ENCODE measurements at regions not wholly inside any gene's neighbourhood (a gene's known extent, or its start where the extent isn't known, plus 50 kb on each side); places are given as distances from the start of the nearest gene placed in this dataset.
A peak's percentile ranks its signal among the peaks of the same experiment; 100 is the strongest.

DNA sequence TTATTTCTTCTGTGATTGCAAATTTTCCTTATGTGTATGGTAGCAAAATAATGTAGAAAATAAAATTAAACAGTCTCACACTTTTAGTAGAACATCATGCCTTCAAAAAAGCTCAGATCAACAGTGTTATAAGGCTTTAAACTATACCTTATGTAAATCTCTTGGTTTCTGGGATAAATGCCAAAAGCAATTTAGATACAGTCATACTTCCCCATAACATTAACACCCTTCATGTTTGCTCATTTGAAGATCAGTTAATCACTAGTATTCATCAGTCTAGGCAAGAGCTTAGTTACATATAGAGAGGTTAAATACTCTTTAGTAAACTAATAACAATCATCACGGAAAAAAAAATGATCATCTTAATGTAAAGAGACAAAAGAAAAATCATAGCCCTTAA lies 421.8 kb upstream of the ANO3 start:
- no peak for DNase-seq (ENCODE audit: extremely low read depth in 1 of 11, low read depth in 9 of 11, low spot score in 4 of 11)

DNA sequence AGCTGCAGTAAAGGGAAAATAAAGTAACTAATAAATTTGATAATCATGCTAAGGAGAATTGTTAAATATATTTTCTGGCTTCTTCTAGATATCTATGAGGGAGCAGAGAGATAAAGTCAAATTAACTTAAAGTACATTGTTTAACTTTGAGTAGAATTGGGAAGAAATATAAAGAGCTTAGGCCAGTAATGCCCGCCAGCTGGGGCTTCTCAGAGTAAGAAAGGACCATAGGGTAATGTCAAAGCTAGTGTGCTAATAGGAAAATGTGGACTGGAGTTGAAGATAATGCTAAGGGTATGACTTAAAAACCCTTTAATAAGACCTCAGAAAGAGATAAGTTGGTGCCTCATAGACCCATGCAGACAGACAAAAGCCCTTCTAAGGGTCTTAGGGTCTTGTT lies 411.6 kb upstream of the ANO3 start:
- peak in 7 of 11 donors; percentile 11 to 37 (median 17) for DNase-seq (ENCODE audit: extremely low read depth in 1 of 11, low read depth in 9 of 11, low spot score in 4 of 11)

DNA sequence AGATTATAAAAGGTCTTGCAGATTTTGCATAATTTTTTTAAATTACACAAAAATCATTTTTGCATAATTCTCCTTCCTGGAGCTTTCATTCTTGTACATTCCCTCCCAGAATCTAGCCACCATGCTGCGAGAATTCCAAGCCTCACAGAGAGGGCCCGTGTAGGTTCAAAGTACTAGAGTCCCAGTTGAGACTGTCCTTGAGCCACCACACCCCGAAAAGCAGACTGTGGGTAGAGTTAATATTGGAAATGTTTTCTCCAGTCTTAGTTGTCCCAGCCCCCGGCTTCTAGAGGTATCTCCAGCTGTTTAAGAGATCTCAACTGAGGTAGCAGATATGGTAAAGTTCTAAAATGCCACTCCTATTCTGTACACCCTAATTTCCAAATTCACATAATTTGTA lies 407.3 kb upstream of the ANO3 start:
- no peak for DNase-seq (ENCODE audit: extremely low read depth in 1 of 11, low read depth in 9 of 11, low spot score in 4 of 11)

DNA sequence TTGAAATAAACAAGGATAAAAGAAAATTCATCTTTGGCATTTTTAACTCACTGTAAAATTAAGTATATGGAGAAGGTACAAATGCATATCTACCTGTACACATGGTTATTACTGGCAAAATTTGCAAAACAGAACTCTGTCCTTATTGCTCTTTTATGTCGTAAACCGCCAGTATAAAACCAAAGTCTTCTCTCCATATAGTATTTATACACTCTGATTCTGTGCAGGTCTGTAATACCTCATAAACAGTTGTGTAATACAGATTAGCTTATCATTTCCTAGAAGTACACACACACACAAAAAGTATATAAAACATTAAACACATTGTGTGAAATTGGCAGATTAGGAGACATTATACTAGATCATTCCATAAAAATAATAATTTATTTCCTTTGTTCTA lies 406.6 kb upstream of the ANO3 start:
- no peak for DNase-seq (ENCODE audit: extremely low read depth in 1 of 11, low read depth in 9 of 11, low spot score in 4 of 11)

DNA sequence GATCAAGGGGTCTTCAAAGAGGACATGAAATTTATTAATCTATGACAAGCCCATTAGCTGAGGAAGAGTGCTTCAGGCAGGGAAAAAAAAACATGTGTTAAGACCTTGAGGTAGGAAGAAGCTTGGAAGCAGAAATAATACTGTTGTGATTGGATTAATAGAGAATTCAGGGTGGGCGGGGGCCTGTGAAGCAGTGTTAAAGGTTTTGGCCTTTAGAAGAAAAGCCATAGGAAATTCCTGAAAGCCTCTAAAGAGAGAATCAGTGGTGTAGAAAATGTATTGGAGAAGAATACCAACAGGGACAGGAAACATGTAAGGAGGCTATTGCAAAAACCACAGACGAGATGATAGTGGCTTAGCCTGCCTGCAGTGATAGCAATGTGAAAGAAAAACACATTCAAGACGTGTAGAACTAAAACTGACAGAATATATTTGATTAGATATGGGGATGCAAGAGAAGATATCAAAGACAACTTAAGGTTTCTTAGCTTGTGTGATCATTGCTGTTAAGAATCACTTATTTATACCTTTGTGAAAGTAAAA lies 404.4 kb upstream of the ANO3 start:
- no peak for DNase-seq (ENCODE audit: extremely low read depth in 1 of 11, low read depth in 9 of 11, low spot score in 4 of 11)

DNA sequence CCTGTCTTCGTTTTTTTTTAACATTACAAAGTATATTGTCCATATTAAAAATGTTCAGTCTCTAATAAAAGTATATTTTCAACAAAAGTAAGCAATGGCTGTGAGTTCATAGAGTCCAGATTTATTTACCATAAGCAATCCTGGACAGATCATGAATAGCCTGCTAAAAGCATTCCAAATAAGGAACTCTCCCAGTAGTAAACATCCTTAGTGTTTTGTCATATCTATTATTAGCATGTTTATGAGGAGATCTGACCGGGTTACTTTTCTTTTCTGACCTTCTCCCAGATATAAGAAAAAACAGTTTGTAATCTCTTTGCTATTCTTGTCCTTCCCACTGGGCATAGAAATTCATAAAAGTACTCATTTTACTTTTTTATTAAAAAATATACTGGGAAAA lies 403.9 kb upstream of the ANO3 start:
- no peak for DNase-seq (ENCODE audit: extremely low read depth in 1 of 11, low read depth in 9 of 11, low spot score in 4 of 11)

DNA sequence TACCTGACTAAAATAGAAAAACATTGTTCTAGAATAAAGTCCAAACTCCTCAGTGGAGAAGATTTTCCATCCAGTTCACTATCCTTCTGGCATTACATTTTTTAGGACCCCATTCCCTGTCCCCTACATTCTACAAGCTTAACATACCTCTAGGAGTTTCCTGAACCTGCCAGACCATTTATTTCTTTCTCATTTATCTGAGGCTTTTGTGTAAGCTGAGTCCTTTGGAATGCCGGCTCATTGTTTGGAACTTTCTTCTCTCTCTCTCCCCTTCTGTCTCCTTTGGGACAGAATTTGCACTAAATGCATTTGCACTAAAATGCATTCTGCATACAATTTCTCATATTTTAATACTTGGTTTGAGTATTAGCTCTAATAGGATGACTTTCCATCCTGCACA lies 393.0 kb upstream of the ANO3 start:
- DNase-seq (ENCODE audit: extremely low read depth in 1 of 11, low read depth in 9 of 11, low spot score in 4 of 11): no peak

DNA sequence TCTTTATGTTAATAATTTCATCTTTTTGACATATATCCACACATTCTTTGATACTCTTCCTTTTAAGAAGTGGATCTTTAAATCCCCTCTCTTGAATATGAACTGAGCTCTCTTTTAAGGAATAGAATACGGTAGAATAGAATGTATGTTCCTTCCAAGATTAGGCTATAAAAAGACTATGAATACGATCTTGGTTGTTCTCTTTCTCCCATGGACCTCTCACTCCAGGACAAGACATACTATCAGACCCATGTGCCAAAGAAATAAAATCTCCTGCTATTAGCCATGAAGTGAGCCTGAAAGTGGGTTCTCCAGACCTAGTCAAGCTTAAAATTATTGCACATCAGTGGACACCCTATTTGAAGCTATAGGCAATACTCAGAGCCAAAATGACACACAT lies 392.2 kb upstream of the ANO3 start:
- no peak for DNase-seq (ENCODE audit: extremely low read depth in 1 of 11, low read depth in 9 of 11, low spot score in 4 of 11)

DNA sequence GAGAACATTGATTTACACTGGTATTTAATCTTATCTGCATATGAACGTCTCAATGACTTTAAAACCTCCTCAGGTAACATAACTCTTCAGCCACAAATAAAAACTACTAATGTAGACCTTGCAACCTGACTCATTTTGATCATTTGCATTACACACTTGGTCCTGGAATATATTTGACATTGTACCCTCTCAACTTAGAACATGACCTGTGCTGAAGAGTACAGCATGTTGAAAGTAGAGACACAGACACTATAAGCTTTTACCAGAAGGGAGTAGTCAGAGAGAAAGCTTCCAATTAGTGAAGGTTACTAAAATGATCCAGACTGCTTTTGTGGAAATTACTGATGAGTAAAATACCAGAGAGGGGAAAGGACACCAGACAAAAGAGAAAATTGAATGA lies 390.6 kb upstream of the ANO3 start:
- no peak for DNase-seq (ENCODE audit: extremely low read depth in 1 of 11, low read depth in 9 of 11, low spot score in 4 of 11)

DNA sequence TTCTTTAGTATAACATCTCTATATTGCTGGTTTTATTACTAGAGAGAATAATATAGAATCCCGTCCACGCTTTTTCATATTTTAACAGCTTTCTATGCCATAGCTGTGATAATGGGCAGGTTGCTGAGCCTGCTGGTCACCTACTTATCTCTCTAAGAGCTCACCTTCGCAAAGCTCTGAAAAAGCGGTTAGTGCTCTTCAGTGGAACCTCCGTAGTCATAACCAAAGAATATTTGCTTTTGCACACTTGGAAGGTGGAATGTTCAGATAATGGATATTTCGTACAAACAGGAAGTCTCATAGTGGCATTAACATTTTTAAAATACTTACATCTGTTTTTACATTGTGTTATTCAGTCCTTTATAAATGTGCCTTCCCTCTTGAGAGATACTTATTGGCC lies 388.9 kb upstream of the ANO3 start:
- no peak for DNase-seq (ENCODE audit: extremely low read depth in 1 of 11, low read depth in 9 of 11, low spot score in 4 of 11)

DNA sequence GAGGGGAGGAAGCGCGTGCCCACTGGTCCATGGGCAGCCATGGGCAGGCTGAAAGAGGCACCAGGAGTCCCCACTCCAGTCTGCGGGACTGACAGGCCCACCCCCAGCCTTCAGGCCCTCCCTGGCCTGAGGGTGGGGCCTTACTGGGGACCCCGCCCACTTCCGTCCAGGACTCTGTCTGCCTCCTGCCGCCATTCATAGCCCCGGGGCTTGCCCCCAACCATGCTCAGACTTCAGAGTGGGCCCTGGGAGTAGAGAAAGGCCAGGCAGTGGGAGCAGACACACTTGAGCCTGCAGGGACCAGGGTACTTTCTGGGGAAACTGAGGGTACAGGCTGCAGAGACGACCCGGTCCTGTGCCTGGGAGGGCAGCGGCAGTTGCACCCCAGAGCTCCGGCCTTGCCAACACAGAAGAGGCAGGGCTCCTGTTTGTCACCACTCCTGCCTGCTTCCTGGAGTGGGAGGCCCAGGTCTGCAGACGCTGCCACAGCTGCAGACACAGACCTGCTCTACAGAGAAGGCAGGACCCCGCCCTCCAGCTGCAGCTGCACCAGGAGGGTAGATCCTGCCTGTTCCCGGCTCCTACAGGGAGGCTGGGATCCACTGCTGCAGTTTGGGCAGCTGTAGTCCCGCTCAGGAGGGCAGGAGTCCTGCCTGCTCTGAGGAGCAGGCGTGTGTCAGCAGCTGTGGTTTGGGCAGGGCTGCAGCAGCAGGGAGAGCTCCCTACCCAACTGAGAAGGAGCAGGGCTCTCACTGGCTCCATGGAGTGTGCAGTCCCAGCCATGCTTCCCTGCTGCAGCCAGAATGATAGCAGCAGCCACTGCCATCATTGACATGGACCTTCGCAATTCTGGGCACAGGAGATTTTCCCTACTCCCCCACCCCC lies 387.9 kb upstream of the ANO3 start:
- DNase-seq (ENCODE audit: extremely low read depth in 1 of 11, low read depth in 9 of 11, low spot score in 4 of 11): no peak

DNA sequence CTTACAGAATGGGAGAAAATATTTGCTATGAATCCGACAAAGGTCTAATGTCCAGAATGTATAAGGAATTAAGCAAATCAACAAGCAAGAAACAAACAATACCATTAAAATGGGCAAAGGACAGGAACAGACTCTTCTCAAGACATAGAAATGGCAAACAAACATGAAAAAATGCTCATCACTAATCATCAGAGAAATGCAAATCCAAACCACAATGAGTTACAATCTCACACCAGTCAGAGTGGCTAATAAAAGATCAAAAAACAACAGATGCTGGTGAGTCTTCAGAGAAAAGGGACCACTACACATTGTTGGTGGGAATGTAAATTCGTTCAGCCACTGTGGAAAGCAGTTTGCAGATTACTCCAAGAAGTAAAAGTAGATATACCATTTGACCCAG lies 382.0 kb upstream of the ANO3 start:
- DNase-seq (ENCODE audit: extremely low read depth in 1 of 11, low read depth in 9 of 11, low spot score in 4 of 11): no peak

DNA sequence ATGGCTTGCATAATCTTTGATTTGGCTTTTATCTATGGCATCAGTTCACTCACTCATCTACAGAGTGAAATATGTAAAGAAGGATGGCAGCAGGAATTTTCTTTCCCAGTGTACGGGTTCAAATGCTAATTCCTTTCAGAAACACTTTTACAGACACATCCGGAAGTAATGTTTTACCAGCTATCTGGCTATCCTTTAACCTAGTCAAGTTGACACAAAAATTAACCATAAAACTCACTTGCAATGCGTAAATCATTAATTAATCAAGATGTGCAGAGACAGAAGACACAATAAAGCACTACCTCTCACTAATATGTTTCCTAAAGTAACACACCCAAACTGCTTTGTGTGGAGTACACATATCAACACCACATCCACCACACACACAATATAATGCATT lies 378.9 kb upstream of the ANO3 start:
- peak in 2 of 11 donors; percentile 4 to 17 for DNase-seq (ENCODE audit: extremely low read depth in 1 of 11, low read depth in 9 of 11, low spot score in 4 of 11)

DNA sequence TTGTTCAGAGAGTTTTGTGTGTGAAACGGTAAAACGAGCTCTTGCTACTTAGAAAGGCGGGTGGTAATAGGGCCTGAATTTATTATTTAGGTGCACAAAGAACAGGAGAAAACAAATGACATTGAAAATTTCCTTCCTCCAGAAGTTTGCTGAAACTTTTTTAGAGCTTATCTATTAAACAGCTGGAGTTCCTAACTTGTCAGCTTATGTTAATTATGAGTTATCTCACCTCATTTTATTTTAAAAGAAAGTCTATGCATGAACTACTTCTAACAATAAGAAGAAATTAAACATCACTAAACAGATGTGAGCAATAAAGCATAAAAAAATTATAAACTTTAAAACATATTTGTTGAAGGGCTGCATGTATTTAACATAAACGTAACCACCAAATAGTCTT lies 373.9 kb upstream of the ANO3 start:
- no peak for DNase-seq (ENCODE audit: extremely low read depth in 1 of 11, low read depth in 9 of 11, low spot score in 4 of 11)

DNA sequence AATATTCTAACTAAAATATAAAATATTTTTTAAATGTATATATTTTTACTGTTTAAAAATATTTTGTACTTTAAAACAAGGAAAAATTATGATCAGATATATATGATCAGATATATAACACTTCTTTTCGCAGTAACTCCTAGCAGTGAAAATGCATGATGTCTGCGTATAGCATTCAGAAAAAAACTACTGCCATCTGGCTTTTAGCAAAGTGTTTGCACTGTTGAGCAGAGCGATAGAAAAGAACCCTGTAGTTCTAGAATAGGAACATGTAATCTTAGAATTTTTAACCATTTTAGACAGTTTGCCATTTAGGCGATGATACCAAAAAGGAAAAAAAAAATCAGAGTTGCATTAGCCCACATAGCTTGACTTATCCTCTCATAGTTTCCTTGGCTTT lies 370.4 kb upstream of the ANO3 start:
- no peak for DNase-seq (ENCODE audit: extremely low read depth in 1 of 11, low read depth in 9 of 11, low spot score in 4 of 11)

DNA sequence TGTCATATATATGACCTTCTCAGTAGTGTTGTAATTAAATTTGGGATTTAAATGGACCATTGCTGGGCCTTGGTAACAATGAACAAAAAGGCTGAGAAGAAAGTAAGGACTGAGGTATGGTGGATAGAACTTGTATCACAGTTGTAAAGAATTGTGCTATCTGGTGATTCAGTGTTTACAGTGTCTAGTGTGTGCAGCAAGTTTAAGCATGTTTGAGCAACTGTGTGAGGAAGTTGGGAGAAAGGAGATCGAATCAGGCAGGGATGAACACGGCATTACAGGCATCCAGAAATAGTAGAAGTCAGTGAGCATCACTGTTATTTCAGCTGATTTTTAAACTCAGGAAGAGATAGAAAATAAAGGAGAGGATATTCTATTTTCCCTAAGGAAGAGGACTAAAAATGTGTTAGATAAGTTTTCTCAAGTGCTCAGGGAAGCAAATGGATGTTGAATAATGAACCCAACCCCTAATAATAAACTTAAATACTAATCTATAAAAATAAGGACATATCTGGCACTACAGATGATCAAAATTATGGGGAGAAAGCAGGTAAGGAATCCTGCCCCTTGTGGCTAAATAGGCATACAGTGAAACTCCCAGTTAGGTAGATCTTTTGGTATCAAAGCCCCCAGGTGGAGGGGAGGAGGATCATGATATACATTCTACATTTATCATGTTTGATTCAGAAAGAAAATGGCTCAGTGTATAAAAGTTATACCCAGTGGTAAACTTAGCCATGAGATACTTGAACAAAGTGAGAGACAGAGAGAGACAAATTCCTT lies 361.0 kb upstream of the ANO3 start:
- no peak for DNase-seq (ENCODE audit: extremely low read depth in 1 of 11, low read depth in 9 of 11, low spot score in 4 of 11)

DNA sequence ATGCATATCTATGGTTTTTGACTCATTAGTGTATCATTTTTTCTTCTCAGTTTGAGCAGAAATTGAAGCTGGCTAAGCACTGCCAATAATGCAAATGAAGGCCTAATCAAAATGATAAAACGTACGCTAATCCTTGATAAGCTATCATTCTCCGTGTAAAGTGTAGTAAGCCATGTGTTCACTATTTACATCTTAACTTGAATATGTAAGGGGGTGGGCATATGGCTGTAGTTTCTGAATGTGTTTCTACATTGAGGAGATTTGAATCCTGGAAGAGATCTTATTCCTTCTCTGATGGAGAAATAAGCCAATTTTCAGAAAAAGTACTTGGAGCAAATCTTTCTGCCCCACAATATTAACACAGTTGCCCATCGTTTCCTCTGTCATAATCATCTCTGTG lies 351.8 kb upstream of the ANO3 start:
- DNase-seq (ENCODE audit: extremely low read depth in 1 of 11, low read depth in 9 of 11, low spot score in 4 of 11): no peak

DNA sequence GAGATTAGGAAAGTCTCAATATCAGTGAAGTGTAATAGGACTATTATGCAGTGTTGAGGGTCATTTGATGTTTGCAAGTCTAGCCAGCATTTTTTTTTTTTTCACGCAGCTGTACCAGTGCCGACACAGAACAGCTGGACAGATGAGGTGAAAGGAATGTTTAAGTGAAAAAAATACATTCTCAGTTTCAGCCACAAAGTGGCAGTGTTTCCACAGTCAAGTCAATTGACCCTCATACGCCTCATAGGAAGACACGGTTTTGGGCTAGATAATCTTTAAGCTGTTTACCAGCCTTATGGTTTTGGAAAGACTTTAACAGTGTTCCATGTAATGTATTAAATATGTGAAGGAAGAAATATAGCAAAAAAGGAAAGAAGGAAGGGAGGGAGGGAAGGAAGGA lies 349.9 kb upstream of the ANO3 start:
- peak; percentile 51 to 76 (median 65) for DNase-seq (ENCODE audit: extremely low read depth in 1 of 11, low read depth in 9 of 11, low spot score in 4 of 11)

DNA sequence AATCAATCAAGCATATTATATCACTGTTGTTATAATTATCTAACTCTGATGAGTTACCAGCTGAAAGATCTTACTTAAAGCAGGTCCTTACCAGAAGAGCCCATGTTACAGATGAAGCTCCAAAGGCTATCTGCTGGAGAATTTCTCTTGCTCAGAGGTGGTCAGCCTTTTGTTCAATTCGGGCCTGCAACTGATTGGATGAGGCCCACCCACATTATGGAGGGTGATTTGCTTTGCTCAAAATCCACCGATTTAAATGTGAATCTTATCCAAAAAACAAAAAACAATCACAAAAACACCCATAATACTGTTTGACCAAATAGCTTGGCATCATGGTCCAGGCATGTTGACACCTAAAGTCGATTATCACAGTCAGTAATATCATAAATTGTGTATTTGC lies 348.6 kb upstream of the ANO3 start:
- no peak for DNase-seq (ENCODE audit: extremely low read depth in 1 of 11, low read depth in 9 of 11, low spot score in 4 of 11)

DNA sequence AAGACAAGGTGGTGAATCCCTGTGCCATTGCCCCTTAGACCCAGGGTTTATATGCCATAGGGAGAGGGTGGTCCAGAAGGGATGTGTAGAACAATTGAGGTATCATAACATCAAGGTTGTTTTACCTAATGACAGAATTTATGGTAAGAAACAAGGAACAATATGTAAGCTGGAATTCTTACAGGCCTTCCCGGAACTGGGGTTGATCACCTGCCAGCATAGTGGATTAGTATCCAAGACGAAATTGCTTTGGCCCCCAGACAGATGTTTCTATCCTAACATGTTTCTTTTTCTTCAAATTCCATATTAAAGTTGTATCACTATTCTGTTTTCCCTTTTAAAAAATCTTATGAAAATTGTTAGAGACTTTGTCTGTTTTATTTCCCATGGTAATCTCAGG lies 343.8 kb upstream of the ANO3 start:
- DNase-seq (ENCODE audit: extremely low read depth in 1 of 11, low read depth in 9 of 11, low spot score in 4 of 11): no peak

Measured in renal cortex interstitium (tissue), 11 donors.